DOHH2 (cell line): ENCODE measurements at regions not wholly inside any gene's neighbourhood (a gene's known extent, or its start where the extent isn't known, plus 50 kb on each side); places are given as distances from the start of the nearest gene placed in this dataset.

ENCODE experiments used
- EZH2phosphoT487 ChIP-seq: fragments of 200-600 bp; sonication (generic); IDR thresholded peaks from 2 replicates; pipeline ENCODE4 v1.6.1; 2017; ENCODE audit warnings: borderline replicate concordance, mild to moderate bottlenecking, antibody characterized with exemption, low read length, moderate library complexity, mixed read lengths
- TF ChIP-seq, protein P1 (sequence below): fragments of 200-600 bp; sonication (generic); IDR thresholded peaks from one replicate; pipeline ENCODE4 v1.5.1; 2014; ENCODE audit warnings: antibody characterized with exemption, mild to moderate bottlenecking, low read depth, low read length; ENCODE audit not compliant: poor library complexity, severe bottlenecking

DNA sequence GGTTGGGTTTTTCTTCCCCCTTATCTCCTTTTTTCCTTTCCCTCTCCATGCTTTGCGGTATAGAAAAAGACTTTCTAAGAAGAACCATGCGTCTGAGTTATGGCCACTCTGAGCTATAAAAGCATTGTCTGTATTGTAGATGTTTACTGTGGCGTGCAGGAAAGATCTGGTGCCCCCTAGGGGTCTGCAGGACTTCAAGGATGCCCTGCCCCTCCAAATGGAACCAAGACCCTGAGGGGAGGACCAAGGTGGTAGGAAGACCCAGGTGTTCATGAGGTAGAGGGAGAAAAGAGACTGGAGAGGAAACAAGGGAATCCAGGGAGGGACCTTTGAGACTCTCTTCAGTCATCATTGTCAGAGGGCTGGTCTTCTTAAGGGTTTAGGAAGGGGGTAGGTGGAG lies 68.8 kb downstream of the CYP26A1 start:
- TF ChIP-seq, protein P1, sequence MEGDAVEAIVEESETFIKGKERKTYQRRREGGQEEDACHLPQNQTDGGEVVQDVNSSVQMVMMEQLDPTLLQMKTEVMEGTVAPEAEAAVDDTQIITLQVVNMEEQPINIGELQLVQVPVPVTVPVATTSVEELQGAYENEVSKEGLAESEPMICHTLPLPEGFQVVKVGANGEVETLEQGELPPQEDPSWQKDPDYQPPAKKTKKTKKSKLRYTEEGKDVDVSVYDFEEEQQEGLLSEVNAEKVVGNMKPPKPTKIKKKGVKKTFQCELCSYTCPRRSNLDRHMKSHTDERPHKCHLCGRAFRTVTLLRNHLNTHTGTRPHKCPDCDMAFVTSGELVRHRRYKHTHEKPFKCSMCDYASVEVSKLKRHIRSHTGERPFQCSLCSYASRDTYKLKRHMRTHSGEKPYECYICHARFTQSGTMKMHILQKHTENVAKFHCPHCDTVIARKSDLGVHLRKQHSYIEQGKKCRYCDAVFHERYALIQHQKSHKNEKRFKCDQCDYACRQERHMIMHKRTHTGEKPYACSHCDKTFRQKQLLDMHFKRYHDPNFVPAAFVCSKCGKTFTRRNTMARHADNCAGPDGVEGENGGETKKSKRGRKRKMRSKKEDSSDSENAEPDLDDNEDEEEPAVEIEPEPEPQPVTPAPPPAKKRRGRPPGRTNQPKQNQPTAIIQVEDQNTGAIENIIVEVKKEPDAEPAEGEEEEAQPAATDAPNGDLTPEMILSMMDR: peak; percentile 26
- TF ChIP-seq EZH2phosphoT487: no peak
